GM18502 (cell line): ENCODE measurements at regions not wholly inside any gene's neighbourhood (a gene's known extent, or its start where the extent isn't known, plus 50 kb on each side); places are given as distances from the start of the nearest gene placed in this dataset.
"Not testable (repeated sequence)": the region's sequence is repeated elsewhere in the genome, so short reads cannot be mapped to it uniquely, and the experiment has no call there.

Source experiments
- ATAC-seq: cut with Tn5 transposase; IDR thresholded peaks from one replicate; pipeline ENCODE4 v1.9.1; 2021; ENCODE audit warnings: mild to moderate bottlenecking; ENCODE audit not compliant: unreplicated experiment, poor library complexity

GRCh38 chr3:94648270-94649180 lies 585.7 kb downstream of the NSUN3 start:
- ATAC-seq, result not testable (repeated sequence)

- ATAC-seq, result no peak
Observed at GRCh38 chr3:94654096-94654495, 591.2 kb downstream of the NSUN3 start.

- no peak for ATAC-seq
Observed at GRCh38 chr3:94665922-94666321, 603.1 kb downstream of the NSUN3 start.

- ATAC-seq, result no peak
Observed at GRCh38 chr3:94671078-94671477, 608.2 kb downstream of the NSUN3 start.

GRCh38 chr3:94673876-94674275 lies 611.0 kb downstream of the NSUN3 start:
- ATAC-seq, result no peak

GRCh38 chr3:94686208-94686607 lies 623.3 kb downstream of the NSUN3 start:
- no peak for ATAC-seq

- ATAC-seq, result no peak
Observed at GRCh38 chr3:94693997-94694640, 631.3 kb downstream of the NSUN3 start.

GRCh38 chr3:94694894-94695293 lies 632.0 kb downstream of the NSUN3 start:
- ATAC-seq, result no peak

- no peak for ATAC-seq
Observed at GRCh38 chr3:94704467-94704866, 641.6 kb downstream of the NSUN3 start.

GRCh38 chr3:94709249-94709902 lies 646.5 kb downstream of the NSUN3 start:
- no peak for ATAC-seq

- ATAC-seq, result no peak
Observed at GRCh38 chr3:94714194-94714593, 651.3 kb downstream of the NSUN3 start.

GRCh38 chr3:94716326-94717018 lies 653.6 kb downstream of the NSUN3 start:
- no peak for ATAC-seq

GRCh38 chr3:94734206-94734605 lies 671.3 kb downstream of the NSUN3 start:
- ATAC-seq, result no peak

GRCh38 chr3:94735354-94735753 lies 672.5 kb downstream of the NSUN3 start:
- no peak for ATAC-seq

- ATAC-seq, result no peak
Observed at GRCh38 chr3:94737116-94737515, 674.3 kb downstream of the NSUN3 start.

GRCh38 chr3:94739420-94739819 lies 676.6 kb downstream of the NSUN3 start:
- ATAC-seq, result no peak

- no peak for ATAC-seq
Observed at GRCh38 chr3:94758751-94759150, 695.9 kb downstream of the NSUN3 start.

GRCh38 chr3:94772402-94772801 lies 709.5 kb downstream of the NSUN3 start:
- no peak for ATAC-seq

- ATAC-seq, result no peak
Observed at GRCh38 chr3:94775746-94776145, 712.9 kb downstream of the NSUN3 start.

GRCh38 chr3:94776401-94776915 lies 713.6 kb downstream of the NSUN3 start:
- ATAC-seq, result no peak
